Fibroblast of lung (primary cell): ENCODE measurements at regions not wholly inside any gene's neighbourhood (a gene's known extent, or its start where the extent isn't known, plus 50 kb on each side); places are given as distances from the start of the nearest gene placed in this dataset.

Source experiments
- CTCF ChIP-seq, 2 donors: IDR thresholded peaks in 1 of 2; conservative IDR thresholded peaks in 1 of 2; 1 replicate in 1 of 2; 2 replicates in 1 of 2; pipeline ENCODE4 v1.5.1; 2011 to 2012; ENCODE audit warnings: low read length in 2 of 2, control low read depth in 1 of 2, inconsistent platforms in 1 of 2, low read depth in 1 of 2, mild to moderate bottlenecking in 1 of 2
- EZH2 ChIP-seq: IDR thresholded peaks from 2 replicates; pipeline ENCODE4 v1.5.1; 2012; ENCODE audit warnings: low read length, control low read depth, mild to moderate bottlenecking; ENCODE audit errors: missing control alignments

DNA sequence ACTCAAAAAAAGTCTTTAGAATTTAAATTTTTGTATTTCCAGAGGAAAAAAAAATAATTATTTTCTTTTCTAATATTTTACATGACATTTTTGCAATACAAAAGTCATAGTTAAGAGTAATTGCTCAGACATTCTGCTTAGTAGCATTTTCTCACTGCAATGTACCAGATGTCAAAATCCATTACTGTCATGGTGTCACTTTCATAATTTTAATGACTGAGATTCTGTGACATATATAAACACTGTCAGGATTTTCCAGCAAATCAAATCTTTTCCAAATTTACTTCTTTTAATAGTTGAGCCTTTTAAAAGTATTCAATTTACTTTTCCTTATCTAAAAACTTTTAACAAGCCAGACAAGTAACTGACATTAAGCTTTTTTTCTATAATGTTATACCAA is 422.7 kb downstream of the GRIA2 start:
- no peak for TF ChIP-seq CTCF (conservative IDR thresholded peaks at IDR 0.05 in 1 of 2, IDR thresholded peaks at IDR 0.05 in 1 of 2; ENCODE audit: low read depth in 1 of 2, low read length in 2 of 2)
- no peak for TF ChIP-seq EZH2
